ENCODE measurements at regions not wholly inside any gene's neighbourhood (a gene's known extent, or its start where the extent isn't known, plus 50 kb on each side); places are given as distances from the start of the nearest gene placed in this dataset.

- DNase-seq = peak; percentile 52
- no peak overlapping the region for H3K4me3 ChIP-seq (ENCODE audit: low read length)
- WGBS (ENCODE audit: insufficient coverage) = 35% methylated on average over 11 of the region's 18 CpGs
These were observed 53.7 kb upstream of the FABP6 start for GRCh38 chr5:160175438-160176218.

GRCh38 chr5:160174780-160175437 is 54.4 kb upstream of the FABP6 start:
- DNase-seq = no peak
- H3K27me3 ChIP-seq (ENCODE audit: control insufficient read depth, insufficient read depth, low read length) = no peaks in the 10 kb centered on the region
- H3K9me3 ChIP-seq (replicated peaks; ENCODE audit: control insufficient read depth, low read depth, low read length) = no peaks in the 10 kb centered on the region
- no peak overlapping the region for H3K4me3 ChIP-seq (ENCODE audit: low read length)
- peaks cover 15% of the 10 kb centered on the region for H3K4me1 ChIP-seq (ENCODE audit: control insufficient read depth, insufficient read depth, low read length)
- H3K36me3 ChIP-seq (ENCODE audit: control insufficient read depth, insufficient read depth, low read length) = no peaks in the 10 kb centered on the region
- peak overlapping the region; percentile 63 for H3K27ac ChIP-seq (ENCODE audit: low read length)
- WGBS (ENCODE audit: insufficient coverage) = 69% methylated on average over 3 of the region's 4 CpGs

More at GRCh38 chr5:160175438-160176218, 53.7 kb upstream of the FABP6 start:
- Histone ChIP-seq H3K27ac (ENCODE audit: low read length) (peak overlapping the region; percentile 63), H3K9me3 (replicated peaks; ENCODE audit: control insufficient read depth, low read depth, low read length) (no peaks in the 10 kb centered on the region), H3K36me3 (ENCODE audit: control insufficient read depth, insufficient read depth, low read length) (no peaks in the 10 kb centered on the region), H3K4me1 (ENCODE audit: control insufficient read depth, insufficient read depth, low read length) (peaks cover 15% of the 10 kb centered on the region), H3K27me3 (ENCODE audit: control insufficient read depth, insufficient read depth, low read length) (no peaks in the 10 kb centered on the region)

GRCh38 chr5:160174290-160174689 is 55.0 kb upstream of the FABP6 start:
- no peaks in the 10 kb centered on the region for H3K9me3 ChIP-seq (replicated peaks; ENCODE audit: control insufficient read depth, low read depth, low read length)
- peaks cover 15% of the 10 kb centered on the region for H3K4me1 ChIP-seq (ENCODE audit: control insufficient read depth, insufficient read depth, low read length)
- no peaks in the 10 kb centered on the region for H3K36me3 ChIP-seq (ENCODE audit: control insufficient read depth, insufficient read depth, low read length)
- 90% methylated on average over 2 of the region's 5 CpGs for WGBS (ENCODE audit: insufficient coverage)
- no peaks in the 10 kb centered on the region for H3K27me3 ChIP-seq (ENCODE audit: control insufficient read depth, insufficient read depth, low read length)
- H3K27ac ChIP-seq (ENCODE audit: low read length) = no peak overlapping the region
- no peak overlapping the region for H3K4me3 ChIP-seq (ENCODE audit: low read length)
- no peak for DNase-seq

GRCh38 chr5:160171666-160172065 is 52.4 kb upstream of the PWWP2A start:
- no peak overlapping the region for H3K4me3 ChIP-seq (ENCODE audit: low read length)
- H3K27ac ChIP-seq (ENCODE audit: low read length) = no peak overlapping the region
- H3K27me3 ChIP-seq (ENCODE audit: control insufficient read depth, insufficient read depth, low read length) = no peaks in the 10 kb centered on the region
- H3K36me3 ChIP-seq (ENCODE audit: control insufficient read depth, insufficient read depth, low read length) = no peaks in the 10 kb centered on the region
- H3K9me3 ChIP-seq (replicated peaks; ENCODE audit: control insufficient read depth, low read depth, low read length) = no peaks in the 10 kb centered on the region
- WGBS (ENCODE audit: insufficient coverage) = no CpG with 5 or more reads among the region's 2 CpGs
- DNase-seq = peak; percentile 33
- H3K4me1 ChIP-seq (ENCODE audit: control insufficient read depth, insufficient read depth, low read length) = peaks cover 15% of the 10 kb centered on the region

GRCh38 chr5:160169326-160169725 is 50.1 kb upstream of the PWWP2A start:
- no CpG with 5 or more reads among the region's 3 CpGs for WGBS (ENCODE audit: insufficient coverage)
- no peak overlapping the region for H3K4me3 ChIP-seq (ENCODE audit: low read length)

More at GRCh38 chr5:160169326-160169725, 50.1 kb upstream of the PWWP2A start:
- Histone ChIP-seq H3K9me3 (replicated peaks; ENCODE audit: control insufficient read depth, low read depth, low read length) (no peaks in the 10 kb centered on the region), H3K27me3 (ENCODE audit: control insufficient read depth, insufficient read depth, low read length) (no peaks in the 10 kb centered on the region), H3K27ac (ENCODE audit: low read length) (no peak overlapping the region), H3K36me3 (ENCODE audit: control insufficient read depth, insufficient read depth, low read length) (no peaks in the 10 kb centered on the region), H3K4me1 (ENCODE audit: control insufficient read depth, insufficient read depth, low read length) (peaks cover 18% of the 10 kb centered on the region)
- peak; percentile 44 for DNase-seq

Measured in muscle of leg (tissue), 3 donors.